GM23338 (cell line): ENCODE measurements at regions not wholly inside any gene's neighbourhood (a gene's known extent, or its start where the extent isn't known, plus 50 kb on each side); places are given as distances from the start of the nearest gene placed in this dataset.
"Not testable (repeated sequence)": the region's sequence is repeated elsewhere in the genome, so short reads cannot be mapped to it uniquely, and the experiment has no call there.

Source experiments
- CREB1 ChIP-seq: fragments of 250-450 bp; sonication (Bioruptor Pico); IDR thresholded peaks from 2 replicates; pipeline ENCODE4 v1.5.0; 2020; ENCODE audit warnings: low read depth, mild to moderate bottlenecking, moderate library complexity
- CTCF ChIP-seq, 2 experiments: fragments of 200-600 bp in 1 of 2; sonication (generic) in 1 of 2; conservative IDR thresholded peaks; 2 replicates each; pipeline versions ENCODE4 v1.5.1 to v1.6.1; 2016 to 2017; ENCODE audit warnings: antibody characterized with exemption in 2 of 2, low read depth in 2 of 2, mild to moderate bottlenecking in 2 of 2, moderate library complexity in 1 of 2
- EZH2 ChIP-seq: fragments of 200-600 bp; sonication (generic); IDR thresholded peaks from one replicate; pipeline ENCODE4 v1.8.0; 2017; ENCODE audit warnings: antibody characterized with exemption, mild to moderate bottlenecking, low read depth; ENCODE audit not compliant: unreplicated experiment
- EZH2phosphoT487 ChIP-seq: fragments of 200-600 bp; sonication (generic); IDR thresholded peaks from one replicate; pipeline ENCODE4 v1.8.1; 2018; ENCODE audit warnings: antibody characterized with exemption; ENCODE audit not compliant: unreplicated experiment
- JUNB ChIP-seq: IDR thresholded peaks from one replicate; pipeline ENCODE4 v1.6.1; 2016; ENCODE audit warnings: antibody characterized with exemption; ENCODE audit not compliant: unreplicated experiment
- NANOG ChIP-seq: IDR thresholded peaks from 2 replicates; pipeline ENCODE4 v1.6.1; 2016; ENCODE audit warnings: antibody characterized with exemption, borderline replicate concordance
- POLR2AphosphoS5 ChIP-seq: IDR thresholded peaks from 2 replicates; pipeline ENCODE4 v1.6.1; 2016; ENCODE audit warnings: antibody characterized with exemption, low read depth
- REST ChIP-seq: IDR thresholded peaks from one replicate; pipeline ENCODE4 v1.6.1; 2018; ENCODE audit warnings: antibody characterized with exemption; ENCODE audit not compliant: unreplicated experiment
- STAT1 ChIP-seq: IDR thresholded peaks from one replicate; pipeline ENCODE4 v1.6.1; 2016; ENCODE audit warnings: antibody characterized with exemption; ENCODE audit not compliant: unreplicated experiment
- ZNF114 ChIP-seq: fragments of 250-450 bp; sonication (Bioruptor Pico); IDR thresholded peaks from 2 replicates; pipeline ENCODE4 v1.5.0; 2020; ENCODE audit warnings: mild to moderate bottlenecking, moderate library complexity

GRCh38 chr12:84406720-84407119 is 505.9 kb downstream of the SLC6A15 start:
- TF ChIP-seq CTCF (conservative IDR thresholded peaks at IDR 0.05; ENCODE audit: low read depth in 2 of 2); EZH2phosphoT487; JUNB; CREB1; POLR2AphosphoS5; EZH2; REST; STAT1; NANOG; ZNF114 (CRISPR knock-in tag): not testable (repeated sequence)
